Neural cell (in vitro differentiated cells): ENCODE measurements at regions not wholly inside any gene's neighbourhood (a gene's known extent, or its start where the extent isn't known, plus 50 kb on each side); places are given as distances from the start of the nearest gene placed in this dataset.

ENCODE experiments used
- H2AFZ ChIP-seq: fragments of 200-600, 300-800 bp; sonication (generic), shearing (Covaris generic); 2 replicates; pipeline ENCODE4 v1.6.0; 2014; ENCODE audit warnings: low read depth, mild to moderate bottlenecking, antibody characterized with exemption, low read length, moderate library complexity
- H3F3A ChIP-seq: fragments of 200-600 bp; shearing (Covaris generic); 2 replicates; pipeline ENCODE4 v1.6.1; 2016; ENCODE audit warnings: mild to moderate bottlenecking, moderate library complexity, mixed read lengths, antibody characterized with exemption, low read length; ENCODE audit not compliant: insufficient read depth, poor library complexity, severe bottlenecking
- H3K27ac ChIP-seq: fragments of 200-600, 300-800 bp; sonication (generic), shearing (Covaris generic); 2 replicates; pipeline ENCODE4 v1.5.1; 2014; ENCODE audit warnings: mild to moderate bottlenecking, low read length, moderate library complexity
- H3K27me3 ChIP-seq: fragments of 300-800, 200-600 bp; sonication (generic), shearing (Covaris generic); 2 replicates; pipeline ENCODE4 v1.6.0; 2014; ENCODE audit warnings: mild to moderate bottlenecking, low read depth, low read length, moderate library complexity; ENCODE audit not compliant: insufficient read depth
- H3K36me3 ChIP-seq: fragments of 300-800, 200-600 bp; sonication (generic), shearing (Covaris generic); 2 replicates; pipeline ENCODE4 v1.5.1; 2014; ENCODE audit warnings: mild to moderate bottlenecking, antibody characterized with exemption, low read length, moderate library complexity; ENCODE audit not compliant: insufficient read depth
- H3K4me2 ChIP-seq: fragments of 300-800, 200-600 bp; sonication (generic), shearing (Covaris generic); 2 replicates; pipeline ENCODE4 v1.6.0; 2014; ENCODE audit warnings: mild to moderate bottlenecking, low read length
- H3K4me3 ChIP-seq: fragments of 300-800, 200-600 bp; sonication (generic), shearing (Covaris generic); 2 replicates; pipeline ENCODE4 v1.5.1; 2014; ENCODE audit warnings: mild to moderate bottlenecking, low read length, moderate library complexity
- H3K79me2 ChIP-seq: fragments of 200-600 bp; shearing (Covaris generic); replicated peaks from 2 replicates; pipeline ENCODE4 v1.6.0; 2014; ENCODE audit warnings: mild to moderate bottlenecking, low read length, moderate library complexity; ENCODE audit not compliant: insufficient read depth
- H3K9ac ChIP-seq: fragments of 300-800, 200-600 bp; sonication (generic), shearing (Covaris generic); 2 replicates; pipeline ENCODE4 v1.6.1; 2016; ENCODE audit warnings: mild to moderate bottlenecking, low read length, mixed read lengths
- H3K9me2 ChIP-seq: fragments of 200-600 bp; shearing (Covaris generic); 2 replicates; pipeline ENCODE4 v1.6.1; 2016; ENCODE audit warnings: mild to moderate bottlenecking, low read length, mixed read lengths; ENCODE audit not compliant: insufficient read depth
- H3K9me3 ChIP-seq: fragments of 200-600, 300-800 bp; sonication (generic), shearing (Covaris generic); 2 replicates; pipeline ENCODE4 v1.6.1; 2016; ENCODE audit warnings: mild to moderate bottlenecking, mixed run types, low read length, moderate library complexity, mixed read lengths
- H4K20me1 ChIP-seq: fragments of 200-600 bp; shearing (Covaris generic); 2 replicates; pipeline ENCODE4 v1.6.1; 2016; ENCODE audit warnings: mild to moderate bottlenecking, mixed run types; ENCODE audit not compliant: insufficient read depth
- EP300 ChIP-seq: fragments of 450-650 bp; conservative IDR thresholded peaks from 2 replicates; pipeline ENCODE4 v1.6.1; 2014; ENCODE audit warnings: antibody characterized with exemption, mild to moderate bottlenecking, moderate library complexity; ENCODE audit not compliant: poor library complexity, severe bottlenecking
- EZH2 ChIP-seq: fragments of 200-600, 300-800 bp; shearing (Covaris generic), sonication (generic); IDR thresholded peaks from 2 replicates; pipeline ENCODE4 v1.6.1; 2014; ENCODE audit warnings: antibody characterized with exemption, low read length, borderline replicate concordance, mild to moderate bottlenecking; ENCODE audit not compliant: insufficient read depth, poor library complexity, severe bottlenecking
- MXI1 ChIP-seq: fragments of 450-650 bp; conservative IDR thresholded peaks from 2 replicates; pipeline ENCODE4 v1.6.1; 2014; ENCODE audit warnings: antibody characterized with exemption, mild to moderate bottlenecking; ENCODE audit not compliant: poor library complexity, severe bottlenecking
- POLR2AphosphoS5 ChIP-seq: IDR thresholded peaks from 2 replicates; pipeline ENCODE4 v1.6.1; 2012
- RAD21 ChIP-seq: fragments of 450-650 bp; conservative IDR thresholded peaks from 2 replicates; pipeline ENCODE4 v1.6.1; 2014; ENCODE audit warnings: antibody characterized with exemption, mild to moderate bottlenecking, moderate library complexity
- SMC3 ChIP-seq: fragments of 450-650 bp; conservative IDR thresholded peaks from 2 replicates; pipeline ENCODE4 v1.6.1; 2014; ENCODE audit warnings: antibody characterized with exemption, mild to moderate bottlenecking, moderate library complexity; ENCODE audit not compliant: poor library complexity
- TAF1 ChIP-seq: IDR thresholded peaks from 2 replicates; pipeline ENCODE4 v1.6.1; 2012; ENCODE audit warnings: low read depth
- TF ChIP-seq, protein P1 (sequence below): fragments of 450-650 bp; IDR thresholded peaks from 2 replicates; pipeline ENCODE4 v1.5.1; 2014; ENCODE audit warnings: antibody characterized with exemption, mild to moderate bottlenecking, moderate library complexity; ENCODE audit not compliant: poor library complexity, severe bottlenecking
- TF ChIP-seq, protein P2 (sequence below): IDR thresholded peaks from 2 replicates; pipeline ENCODE4 v1.6.1; 2012; ENCODE audit warnings: borderline replicate concordance

DNA sequence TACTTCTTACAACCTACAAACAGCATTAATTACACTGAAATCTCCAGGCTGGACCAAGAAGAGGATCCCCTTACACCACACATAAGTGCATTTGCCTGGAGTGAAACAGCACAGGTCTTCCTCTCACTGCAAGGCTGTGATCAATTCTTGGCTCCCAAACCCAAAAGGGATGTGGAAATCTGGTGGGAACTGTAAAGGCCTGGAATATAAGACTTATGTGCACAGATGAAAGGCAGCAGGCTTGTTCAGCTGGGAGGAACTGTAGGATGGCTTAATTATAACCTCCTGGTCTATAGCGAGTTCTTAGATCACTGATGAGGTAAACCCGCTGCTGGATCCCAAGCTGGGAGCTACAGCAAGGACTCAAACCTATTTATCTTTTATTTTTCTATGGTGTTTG is 182.9 kb upstream of the TNC start:
- no peak overlapping the region for H3K4me3 ChIP-seq
- TF ChIP-seq POLR2AphosphoS5 = no peak
- no peak overlapping the region for H3K4me2 ChIP-seq
- no peak overlapping the region for H2AFZ ChIP-seq
- no peaks in the 10 kb centered on the region for H3K36me3 ChIP-seq
- no peaks in the 10 kb centered on the region for H3F3A ChIP-seq
- H3K9ac ChIP-seq = no peak overlapping the region
- H4K20me1 ChIP-seq = no peaks in the 10 kb centered on the region
- H3K79me2 ChIP-seq = no peaks in the 10 kb centered on the region
- no peaks in the 10 kb centered on the region for H3K27me3 ChIP-seq
- H3K27ac ChIP-seq = no peak overlapping the region
- no peaks in the 10 kb centered on the region for H3K9me3 ChIP-seq
- no peaks in the 10 kb centered on the region for H3K9me2 ChIP-seq

- no peaks in the 10 kb centered on the region for H3K9me3 ChIP-seq
- no peaks in the 10 kb centered on the region for H3K9me2 ChIP-seq
- H3K9ac ChIP-seq = no peak overlapping the region
- no peak overlapping the region for H3K4me2 ChIP-seq
- no peaks in the 10 kb centered on the region for H3K79me2 ChIP-seq
- TF ChIP-seq TAF1 (no peak), SMC3 (no peak)
- TF ChIP-seq, protein P1, sequence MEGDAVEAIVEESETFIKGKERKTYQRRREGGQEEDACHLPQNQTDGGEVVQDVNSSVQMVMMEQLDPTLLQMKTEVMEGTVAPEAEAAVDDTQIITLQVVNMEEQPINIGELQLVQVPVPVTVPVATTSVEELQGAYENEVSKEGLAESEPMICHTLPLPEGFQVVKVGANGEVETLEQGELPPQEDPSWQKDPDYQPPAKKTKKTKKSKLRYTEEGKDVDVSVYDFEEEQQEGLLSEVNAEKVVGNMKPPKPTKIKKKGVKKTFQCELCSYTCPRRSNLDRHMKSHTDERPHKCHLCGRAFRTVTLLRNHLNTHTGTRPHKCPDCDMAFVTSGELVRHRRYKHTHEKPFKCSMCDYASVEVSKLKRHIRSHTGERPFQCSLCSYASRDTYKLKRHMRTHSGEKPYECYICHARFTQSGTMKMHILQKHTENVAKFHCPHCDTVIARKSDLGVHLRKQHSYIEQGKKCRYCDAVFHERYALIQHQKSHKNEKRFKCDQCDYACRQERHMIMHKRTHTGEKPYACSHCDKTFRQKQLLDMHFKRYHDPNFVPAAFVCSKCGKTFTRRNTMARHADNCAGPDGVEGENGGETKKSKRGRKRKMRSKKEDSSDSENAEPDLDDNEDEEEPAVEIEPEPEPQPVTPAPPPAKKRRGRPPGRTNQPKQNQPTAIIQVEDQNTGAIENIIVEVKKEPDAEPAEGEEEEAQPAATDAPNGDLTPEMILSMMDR = no peak
- H2AFZ ChIP-seq = no peak overlapping the region
- H3K27me3 ChIP-seq = no peaks in the 10 kb centered on the region
- H3K36me3 ChIP-seq = no peaks in the 10 kb centered on the region
- H4K20me1 ChIP-seq = no peaks in the 10 kb centered on the region
- no peak overlapping the region for H3K4me3 ChIP-seq
- no peak overlapping the region for H3K27ac ChIP-seq
- H3F3A ChIP-seq = no peaks in the 10 kb centered on the region
These were observed 183.6 kb upstream of the TNC start for GRCh38 chr9:115301581-115301980.

- Histone ChIP-seq H2AFZ (no peak overlapping the region), H3K9me3 (no peaks in the 10 kb centered on the region)
- TF ChIP-seq, protein P1 = no peak
- TF ChIP-seq, protein P2, sequence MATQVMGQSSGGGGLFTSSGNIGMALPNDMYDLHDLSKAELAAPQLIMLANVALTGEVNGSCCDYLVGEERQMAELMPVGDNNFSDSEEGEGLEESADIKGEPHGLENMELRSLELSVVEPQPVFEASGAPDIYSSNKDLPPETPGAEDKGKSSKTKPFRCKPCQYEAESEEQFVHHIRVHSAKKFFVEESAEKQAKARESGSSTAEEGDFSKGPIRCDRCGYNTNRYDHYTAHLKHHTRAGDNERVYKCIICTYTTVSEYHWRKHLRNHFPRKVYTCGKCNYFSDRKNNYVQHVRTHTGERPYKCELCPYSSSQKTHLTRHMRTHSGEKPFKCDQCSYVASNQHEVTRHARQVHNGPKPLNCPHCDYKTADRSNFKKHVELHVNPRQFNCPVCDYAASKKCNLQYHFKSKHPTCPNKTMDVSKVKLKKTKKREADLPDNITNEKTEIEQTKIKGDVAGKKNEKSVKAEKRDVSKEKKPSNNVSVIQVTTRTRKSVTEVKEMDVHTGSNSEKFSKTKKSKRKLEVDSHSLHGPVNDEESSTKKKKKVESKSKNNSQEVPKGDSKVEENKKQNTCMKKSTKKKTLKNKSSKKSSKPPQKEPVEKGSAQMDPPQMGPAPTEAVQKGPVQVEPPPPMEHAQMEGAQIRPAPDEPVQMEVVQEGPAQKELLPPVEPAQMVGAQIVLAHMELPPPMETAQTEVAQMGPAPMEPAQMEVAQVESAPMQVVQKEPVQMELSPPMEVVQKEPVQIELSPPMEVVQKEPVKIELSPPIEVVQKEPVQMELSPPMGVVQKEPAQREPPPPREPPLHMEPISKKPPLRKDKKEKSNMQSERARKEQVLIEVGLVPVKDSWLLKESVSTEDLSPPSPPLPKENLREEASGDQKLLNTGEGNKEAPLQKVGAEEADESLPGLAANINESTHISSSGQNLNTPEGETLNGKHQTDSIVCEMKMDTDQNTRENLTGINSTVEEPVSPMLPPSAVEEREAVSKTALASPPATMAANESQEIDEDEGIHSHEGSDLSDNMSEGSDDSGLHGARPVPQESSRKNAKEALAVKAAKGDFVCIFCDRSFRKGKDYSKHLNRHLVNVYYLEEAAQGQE = no peak
- TF ChIP-seq EP300 (no peak), MXI1 (no peak), SMC3 (no peak), EZH2 (no peak), POLR2AphosphoS5 (no peak), RAD21 (no peak), TAF1 (no peak)
These were observed 187.6 kb upstream of the TNC start for GRCh38 chr9:115305543-115305942.

More at GRCh38 chr9:115305543-115305942, 187.6 kb upstream of the TNC start:
- no peaks in the 10 kb centered on the region for H3K9me2 ChIP-seq
- no peak overlapping the region for H3K4me2 ChIP-seq
- no peaks in the 10 kb centered on the region for H3K36me3 ChIP-seq
- H3K27ac ChIP-seq = no peak overlapping the region
- H3F3A ChIP-seq = no peaks in the 10 kb centered on the region
- no peaks in the 10 kb centered on the region for H3K79me2 ChIP-seq
- H3K4me3 ChIP-seq = no peak overlapping the region
- H3K9ac ChIP-seq = no peak overlapping the region
- H3K27me3 ChIP-seq = no peaks in the 10 kb centered on the region
- H4K20me1 ChIP-seq = no peaks in the 10 kb centered on the region
